SK-N-DZ (cell line): ENCODE measurements at regions not wholly inside any gene's neighbourhood (a gene's known extent, or its start where the extent isn't known, plus 50 kb on each side); places are given as distances from the start of the nearest gene placed in this dataset.
"Not testable (repeated sequence)": the region's sequence is repeated elsewhere in the genome, so short reads cannot be mapped to it uniquely, and the experiment has no call there.

Experiments used
- DNase-seq: peaks from one replicate; pipeline ENCODE4 v3.0.0-alpha.2; 2015; ENCODE audit warnings: low spot score

DNA sequence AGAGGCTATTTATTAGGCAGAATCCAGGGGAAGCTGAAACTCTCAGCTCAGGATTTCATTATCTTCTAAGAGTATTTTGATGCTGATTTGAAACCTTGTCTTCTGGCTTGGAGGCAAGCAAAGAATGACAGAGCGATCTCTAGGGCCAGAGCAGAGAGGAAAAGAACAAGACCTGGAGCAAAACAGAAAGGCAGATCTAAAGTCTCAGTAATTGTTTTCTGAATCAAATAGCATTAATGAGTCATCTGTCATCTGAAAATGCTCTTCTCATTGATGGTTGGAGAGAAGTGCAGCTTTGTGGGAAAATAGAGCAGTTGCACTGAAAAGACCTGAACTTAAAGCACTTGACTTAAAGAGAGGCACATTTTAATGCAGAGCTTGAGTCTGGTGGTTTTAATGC lies 385.9 kb downstream of the RAP2B start:
- DNase-seq, result no peak

- DNase-seq, result not testable (repeated sequence)
Observed at GRCh38 chr3:153549686-153550085, 387.7 kb downstream of the RAP2B start.

- DNase-seq, result no peak
Observed at GRCh38 chr3:153551536-153552285, 389.7 kb downstream of the RAP2B start.

GRCh38 chr3:153552887-153553604 lies 391.0 kb downstream of the RAP2B start:
- no peak for DNase-seq

GRCh38 chr3:153553605-153553945 lies 391.5 kb downstream of the RAP2B start:
- no peak for DNase-seq

GRCh38 chr3:153555919-153556318 lies 393.9 kb downstream of the RAP2B start:
- DNase-seq, result no peak

DNA sequence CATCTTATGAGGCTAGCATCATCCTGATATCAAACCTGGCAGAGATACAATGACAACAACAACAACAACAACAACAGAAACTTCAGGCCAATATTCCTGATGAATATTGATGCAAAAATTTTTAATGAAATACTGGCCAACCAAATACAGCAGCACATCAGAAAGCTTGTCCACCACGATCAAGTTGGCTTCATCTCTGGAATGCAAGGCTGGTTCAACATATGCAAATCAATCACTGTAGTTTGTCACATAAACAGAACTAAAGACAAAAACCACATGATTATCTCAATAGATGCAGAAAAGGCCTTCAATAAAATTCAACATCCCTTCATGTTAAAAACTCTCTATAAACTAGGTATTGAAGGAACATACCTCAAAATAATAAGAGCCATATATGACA lies 397.3 kb downstream of the RAP2B start:
- DNase-seq, result not testable (repeated sequence)

DNA sequence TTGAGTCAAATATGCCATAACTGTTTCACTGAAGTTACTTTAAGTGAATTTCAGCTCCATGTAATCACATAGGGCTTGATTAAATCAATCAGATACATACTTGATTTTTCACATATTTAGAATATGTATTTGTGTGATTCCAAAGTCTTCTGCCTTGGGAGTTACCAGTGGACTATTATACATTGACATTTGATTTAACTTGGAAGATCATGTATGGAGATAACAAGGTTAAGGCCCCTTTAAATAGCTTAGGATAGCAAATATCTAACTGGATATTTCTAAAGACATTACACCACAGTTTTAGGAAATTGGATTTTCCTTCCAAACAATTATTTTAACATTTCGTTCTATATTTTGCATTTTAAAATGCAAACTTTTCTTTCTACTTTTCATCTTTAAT lies 405.0 kb downstream of the RAP2B start:
- no peak for DNase-seq

- no peak for DNase-seq
Observed at GRCh38 chr3:153567556-153567955, 405.5 kb downstream of the RAP2B start.

GRCh38 chr3:153570481-153570880 lies 408.5 kb downstream of the RAP2B start:
- DNase-seq, result not testable (repeated sequence)

DNA sequence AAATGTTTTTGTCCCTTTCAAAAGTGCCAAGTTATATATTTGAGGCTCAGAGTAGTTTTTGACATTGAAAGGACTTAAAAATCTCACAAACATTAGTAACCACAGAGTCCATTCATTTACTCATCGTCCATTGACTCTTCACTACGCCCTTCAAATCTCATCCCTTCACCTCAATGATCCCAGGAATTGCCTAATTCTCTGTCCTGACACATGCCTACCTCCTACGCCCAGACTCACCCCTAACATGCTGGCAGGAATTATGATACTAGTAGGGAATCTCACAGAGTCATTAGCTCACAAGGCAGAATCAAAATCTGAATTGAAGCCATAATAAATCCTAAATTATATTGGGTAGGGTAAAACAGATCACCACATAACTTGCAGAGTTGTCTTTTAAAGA lies 410.1 kb downstream of the RAP2B start:
- no peak for DNase-seq

DNA sequence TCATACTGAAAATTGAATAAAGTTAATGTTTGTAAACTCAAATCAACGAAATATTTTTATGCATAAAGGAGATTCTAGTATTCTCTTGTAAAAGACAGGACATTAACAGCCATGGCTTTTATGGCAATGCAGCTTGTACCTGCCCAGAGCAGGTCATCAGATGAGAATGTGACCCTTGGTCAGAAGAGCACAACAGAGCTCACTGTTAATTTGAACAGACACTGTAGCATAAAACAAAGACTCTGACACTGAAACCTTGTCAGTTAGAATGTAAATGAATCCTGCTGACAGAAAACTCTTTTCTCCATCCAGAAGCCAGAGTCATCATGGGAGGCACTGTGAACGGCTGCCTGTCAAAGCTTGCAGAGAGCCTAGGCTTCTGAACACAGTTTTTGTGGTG lies 410.6 kb downstream of the RAP2B start:
- no peak for DNase-seq

DNA sequence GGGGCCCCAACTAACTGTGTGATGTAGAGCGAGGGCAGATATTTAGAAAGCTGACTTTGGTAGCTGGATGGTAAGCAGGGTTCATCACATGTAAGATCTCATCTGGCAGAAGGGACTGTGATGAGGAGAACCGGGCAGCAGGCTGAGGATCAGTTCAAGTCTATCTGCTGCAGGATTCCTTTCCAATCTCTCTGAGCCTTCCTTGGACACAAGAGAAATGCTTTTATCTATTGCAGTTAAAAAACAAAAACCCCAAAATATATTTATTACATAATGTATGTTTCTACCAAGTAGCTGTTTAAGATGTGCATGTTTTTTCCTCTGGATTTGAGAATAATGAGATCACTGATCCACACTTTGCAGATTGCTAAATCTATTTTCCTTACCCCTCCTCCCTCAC lies 411.5 kb downstream of the RAP2B start:
- no peak for DNase-seq

- no peak for DNase-seq
Observed at GRCh38 chr3:153574445-153574844, 412.4 kb downstream of the RAP2B start.

GRCh38 chr3:153577059-153577736 lies 415.2 kb downstream of the RAP2B start:
- no peak for DNase-seq

- no peak for DNase-seq
Observed at GRCh38 chr3:153578046-153578445, 416.0 kb downstream of the RAP2B start.

DNA sequence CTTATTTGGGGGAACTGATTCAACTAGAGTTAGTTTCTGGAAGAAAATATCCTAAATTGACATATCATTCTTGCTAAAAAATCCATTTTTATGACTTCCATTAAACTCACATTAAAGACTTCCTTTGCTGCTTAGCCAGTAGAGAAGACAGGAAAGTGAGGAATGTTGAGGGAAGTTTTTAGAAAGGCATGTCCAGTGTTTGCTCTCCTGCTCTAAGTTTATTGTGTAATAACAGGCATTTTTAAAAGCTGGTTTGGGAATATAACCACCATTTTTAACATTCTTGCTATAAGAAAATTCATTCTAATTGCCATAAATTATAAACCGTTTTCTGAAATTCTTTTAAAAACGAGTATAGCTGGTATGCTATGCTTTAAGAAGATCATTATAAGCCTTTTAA lies 428.0 kb downstream of the RAP2B start:
- no peak for DNase-seq

GRCh38 chr3:153591561-153592245 lies 429.7 kb downstream of the RAP2B start:
- DNase-seq, result no peak

GRCh38 chr3:153595186-153595815 lies 433.3 kb downstream of the RAP2B start:
- DNase-seq, result no peak

DNA sequence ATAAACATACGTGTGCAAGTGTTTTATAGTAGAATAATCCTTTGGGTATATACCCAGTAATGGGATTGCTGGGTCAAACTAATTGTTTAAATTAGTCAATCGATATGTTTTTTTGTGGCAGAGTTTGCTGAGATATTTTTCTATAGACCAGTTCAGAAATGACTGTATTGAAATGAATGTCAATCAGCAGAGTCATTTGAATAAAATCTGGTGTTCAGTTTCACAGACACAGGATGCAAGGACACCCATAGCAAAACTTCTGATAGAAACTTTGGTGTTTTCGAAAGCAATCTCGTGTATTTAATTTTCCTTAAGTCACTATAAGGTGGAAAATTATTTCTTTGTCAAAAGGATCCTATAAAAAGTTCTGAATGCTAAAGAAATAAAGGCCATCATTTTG lies 434.4 kb downstream of the RAP2B start:
- DNase-seq, result no peak

GRCh38 chr3:153599685-153600084 lies 437.7 kb downstream of the RAP2B start:
- no peak for DNase-seq

DNA sequence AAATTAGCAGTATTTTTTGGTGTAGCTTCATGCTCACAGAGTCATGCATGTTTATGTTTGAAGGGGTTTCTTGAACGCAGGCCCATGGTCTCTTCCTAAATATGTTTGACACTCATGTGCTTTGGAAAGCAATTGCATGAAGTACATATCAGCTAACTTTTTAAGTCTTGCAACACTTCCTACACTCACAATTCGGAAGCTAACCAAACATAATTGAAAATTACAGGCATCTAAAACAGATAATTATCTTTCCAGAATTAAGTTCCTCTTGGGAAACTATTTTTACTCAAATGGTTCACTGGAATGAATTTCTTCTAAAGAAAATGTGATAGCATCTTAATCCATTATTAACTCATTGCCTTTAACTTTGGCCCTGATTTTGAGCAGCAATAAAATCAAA lies 438.9 kb downstream of the RAP2B start:
- DNase-seq, result no peak
